ENCODE measurements at regions not wholly inside any gene's neighbourhood (a gene's known extent, or its start where the extent isn't known, plus 50 kb on each side); places are given as distances from the start of the nearest gene placed in this dataset.

GRCh38 chr22:20637750-20638506 is 130.5 kb downstream of the MED15 start:
- no peak overlapping the region for H3K27ac ChIP-seq
- no peaks in the 10 kb centered on the region for H3K9me3 ChIP-seq
- no peaks in the 10 kb centered on the region for H3K36me3 ChIP-seq
- no peaks in the 10 kb centered on the region for H3K27me3 ChIP-seq
- TF ChIP-seq POLR2AphosphoS5 (IDR thresholded peaks at IDR 0.05) (no peak), EP300 (IDR thresholded peaks at IDR 0.05; ENCODE audit: low read depth) (no peak), CTCF (IDR thresholded peaks at IDR 0.05) (no peak), POLR2A (IDR thresholded peaks at IDR 0.05) (no peak)
- 44 to 56% methylated on average over 1 to 7 of the region's 7 CpGs for WGBS, 2 donors (ENCODE audit: low coverage in 1 of 2)
- in situ Hi-C loops (cut with MboI; ENCODE audit: low pct_ligation_motif_present in 1 of 4, low pct_unique_long_range_greater_than_20kb in 1 of 4, low sequenced_read_pairs in 3 of 4) (loop anchor here in 1 of 4 donors (25.0 kb wide), 1 partner anchor 476 kb away; the partner anchor contains the start of gene CCDC188), intact Hi-C loops (cut with DNase I; ENCODE audit: low total_unique reads) (no loop called here)
- H3K4me3 ChIP-seq: no peak overlapping the region
- H3K4me1 ChIP-seq: no peaks in the 10 kb centered on the region
- no peak for DNase-seq

- 29 to 44% methylated on average over 1 of the region's 1 CpG for WGBS, 2 donors (ENCODE audit: low coverage in 1 of 2)
- DNase-seq: no peak
- intact Hi-C loops (cut with DNase I; ENCODE audit: low total_unique reads): no loop called here
- in situ Hi-C loops (cut with MboI; ENCODE audit: low pct_ligation_motif_present in 1 of 4, low pct_unique_long_range_greater_than_20kb in 1 of 4, low sequenced_read_pairs in 3 of 4): loop anchor here in 1 of 4 donors (25.0 kb wide), 1 partner anchor 476 kb away; the partner anchor contains the start of gene CCDC188
- Histone ChIP-seq H3K9me3 (no peaks in the 10 kb centered on the region), H3K4me1 (no peaks in the 10 kb centered on the region), H3K36me3 (no peaks in the 10 kb centered on the region), H3K27ac (no peak overlapping the region), H3K27me3 (no peaks in the 10 kb centered on the region), H3K4me3 (no peak overlapping the region)
- TF ChIP-seq POLR2A (IDR thresholded peaks at IDR 0.05): no peak
- TF ChIP-seq POLR2AphosphoS5 (IDR thresholded peaks at IDR 0.05): no peak
- TF ChIP-seq EP300 (IDR thresholded peaks at IDR 0.05; ENCODE audit: low read depth): no peak
- no peak for TF ChIP-seq CTCF (IDR thresholded peaks at IDR 0.05)
These were observed 131.1 kb downstream of the MED15 start for GRCh38 chr22:20638507-20638870.

DNA sequence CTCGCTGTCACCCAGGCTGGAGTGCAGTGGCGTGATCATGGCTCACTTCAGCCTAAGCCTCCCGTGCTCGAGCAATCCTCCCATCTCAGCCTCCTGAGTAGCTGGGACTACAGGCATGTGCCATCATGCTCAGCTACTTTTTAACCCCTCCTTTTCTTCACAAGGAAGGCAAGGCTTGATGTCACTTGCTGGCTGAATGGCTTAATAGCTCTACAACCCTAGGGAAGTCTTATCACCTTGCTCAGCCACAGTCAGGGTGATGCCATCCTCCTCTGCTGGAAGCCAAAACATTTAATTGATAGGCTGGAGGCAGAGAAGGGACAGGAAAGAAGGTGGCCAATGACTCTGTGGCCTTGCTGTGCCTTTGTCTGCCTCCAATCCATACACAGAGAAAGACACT is 131.9 kb downstream of the MED15 start:
- intact Hi-C loops (cut with DNase I; ENCODE audit: low total_unique reads) (no loop called here), in situ Hi-C loops (cut with MboI; ENCODE audit: low pct_ligation_motif_present in 1 of 4, low pct_unique_long_range_greater_than_20kb in 1 of 4, low sequenced_read_pairs in 3 of 4) (loop anchor here in 1 of 4 donors (25.0 kb wide), 1 partner anchor 477 kb away; the partner anchor contains the start of gene CCDC188)
- no peak overlapping the region for H3K27ac ChIP-seq
- no peak overlapping the region for H3K4me3 ChIP-seq
- no peaks in the 10 kb centered on the region for H3K4me1 ChIP-seq
- no peak for TF ChIP-seq EP300 (IDR thresholded peaks at IDR 0.05; ENCODE audit: low read depth)
- no peak for TF ChIP-seq POLR2A (IDR thresholded peaks at IDR 0.05)
- TF ChIP-seq CTCF (IDR thresholded peaks at IDR 0.05): no peak
- H3K9me3 ChIP-seq: no peaks in the 10 kb centered on the region
- WGBS, 2 donors (ENCODE audit: low coverage in 1 of 2): 88% methylated on average over 4 of the region's 4 CpGs; no CpG with 5 or more reads in 1 of the 2 donors
- no peak for DNase-seq
- H3K27me3 ChIP-seq: no peaks in the 10 kb centered on the region
- no peaks in the 10 kb centered on the region for H3K36me3 ChIP-seq

GRCh38 chr22:20639750-20640149 is 132.3 kb downstream of the MED15 start:
- TF ChIP-seq EP300 (IDR thresholded peaks at IDR 0.05; ENCODE audit: low read depth) (no peak), CTCF (IDR thresholded peaks at IDR 0.05) (no peak), POLR2A (IDR thresholded peaks at IDR 0.05) (no peak), POLR2AphosphoS5 (IDR thresholded peaks at IDR 0.05) (no peak)
- in situ Hi-C loops (cut with MboI; ENCODE audit: low pct_ligation_motif_present in 1 of 4, low pct_unique_long_range_greater_than_20kb in 1 of 4, low sequenced_read_pairs in 3 of 4): loop anchor here in 1 of 4 donors (25.0 kb wide), 1 partner anchor 477 kb away; the partner anchor contains the start of gene CCDC188
- no peaks in the 10 kb centered on the region for H3K36me3 ChIP-seq
- H3K27me3 ChIP-seq: no peaks in the 10 kb centered on the region
- H3K9me3 ChIP-seq: no peaks in the 10 kb centered on the region
- no peaks in the 10 kb centered on the region for H3K4me1 ChIP-seq
- intact Hi-C loops (cut with DNase I; ENCODE audit: low total_unique reads): no loop called here
- H3K27ac ChIP-seq: no peak overlapping the region
- no peak for DNase-seq
- H3K4me3 ChIP-seq: no peak overlapping the region
- WGBS, 2 donors (ENCODE audit: low coverage in 1 of 2): 88 to 93% methylated on average over 3 of the region's 3 CpGs

All from transverse colon (tissue), 4 donors.